Testis (tissue), 2 donors: ENCODE measurements at regions not wholly inside any gene's neighbourhood (a gene's known extent, or its start where the extent isn't known, plus 50 kb on each side); places are given as distances from the start of the nearest gene placed in this dataset.

Source experiments
- DNase-seq: peaks from one replicate; pipeline ENCODE4 v3.0.0-alpha.2; 2019
- H3K27ac ChIP-seq, 2 donors: fragments of 200-600 bp; sonication (generic); one replicate each; pipeline ENCODE4 v1.5.1; 2019
- H3K27me3 ChIP-seq: fragments of 200-600 bp; sonication (generic); one replicate; pipeline ENCODE4 v1.5.1; 2019
- H3K36me3 ChIP-seq: fragments of 200-600 bp; sonication (generic); one replicate; pipeline ENCODE4 v1.5.1; 2017; ENCODE audit warnings: low read depth; ENCODE audit errors: missing control alignments
- H3K4me1 ChIP-seq: fragments of 200-600 bp; sonication (generic); one replicate; pipeline ENCODE4 v1.5.1; 2019
- H3K4me3 ChIP-seq, 2 donors: fragments of 200-600 bp; sonication (generic); one replicate each; pipeline ENCODE4 v1.5.1; 2017 to 2019
- H3K9me3 ChIP-seq: fragments of 200-600 bp; sonication (generic); one replicate; pipeline ENCODE4 v1.5.1; 2017
- CTCF ChIP-seq, 3 experiments: fragments of 450-650 bp in 2 of 3; fragments of 200-600 bp in 1 of 3; sonication (generic) in 1 of 3; IDR thresholded peaks; one replicate each; pipeline ENCODE4 v1.5.1; 2016 to 2019; ENCODE audit warnings: antibody characterized with exemption in 3 of 3, mild to moderate bottlenecking in 2 of 3, moderate library complexity in 1 of 3
- POLR2A ChIP-seq: fragments of 450-650 bp; IDR thresholded peaks from one replicate; pipeline ENCODE4 v1.6.1; 2017; ENCODE audit warnings: antibody characterized with exemption, mild to moderate bottlenecking, moderate library complexity
- WGBS, 2 donors: methylation state at CpG; one replicate each; pipeline ENCODE4 v1.1.5; 2018; 5-methylcytosine and 5-hydroxymethylcytosine counted together
- intact Hi-C: fragments of 100-400 bp; cut with DNase I; formaldehyde crosslinking; loops from one replicate; pipeline ENCODE4 v1.15.1; 2023; ENCODE audit warnings: low total_unique reads

GRCh38 chr7:97390052-97390451 is 272.6 kb downstream of the SDHAF3 start:
- Histone ChIP-seq H3K36me3 (no peaks in the 10 kb centered on the region), H3K27ac (no peak overlapping the region), H3K27me3 (no peaks in the 10 kb centered on the region), H3K4me3 (no peak overlapping the region), H3K4me1 (no peaks in the 10 kb centered on the region), H3K9me3 (no peaks in the 10 kb centered on the region)
- intact Hi-C loops, result no loop called here
- WGBS, 2 donors, result 65 to 88% methylated on average over 6 of the region's 6 CpGs
- no peak for DNase-seq
- TF ChIP-seq POLR2A (no peak), CTCF (IDR thresholded peaks at IDR 0.05) (no peak)

GRCh38 chr7:97390915-97391593 is 273.6 kb downstream of the SDHAF3 start:
- Histone ChIP-seq H3K4me3 (no peak overlapping the region), H3K4me1 (no peaks in the 10 kb centered on the region), H3K27me3 (no peaks in the 10 kb centered on the region), H3K36me3 (no peaks in the 10 kb centered on the region), H3K9me3 (no peaks in the 10 kb centered on the region), H3K27ac (no peak overlapping the region)
- DNase-seq, result no peak
- 74 to 75% methylated on average over 4 of the region's 4 CpGs for WGBS, 2 donors
- TF ChIP-seq POLR2A (no peak), CTCF (IDR thresholded peaks at IDR 0.05) (no peak)
- intact Hi-C loops, result no loop called here

GRCh38 chr7:97401398-97401797 is 283.9 kb downstream of the SDHAF3 start:
- Histone ChIP-seq H3K36me3 (no peaks in the 10 kb centered on the region), H3K27me3 (no peaks in the 10 kb centered on the region), H3K27ac (no peak overlapping the region), H3K4me3 (no peak overlapping the region), H3K9me3 (no peaks in the 10 kb centered on the region), H3K4me1 (peaks cover 5% of the 10 kb centered on the region)
- 53 to 61% methylated on average over 5 of the region's 5 CpGs for WGBS, 2 donors
- TF ChIP-seq CTCF (IDR thresholded peaks at IDR 0.05) (no peak), POLR2A (no peak)
- intact Hi-C loops, result no loop called here
- no peak for DNase-seq

GRCh38 chr7:97405835-97406234 is 288.3 kb downstream of the SDHAF3 start:
- H3K4me3 ChIP-seq, result no peak overlapping the region
- intact Hi-C loops, result no loop called here
- no peaks in the 10 kb centered on the region for H3K27me3 ChIP-seq
- peaks cover 5% of the 10 kb centered on the region for H3K4me1 ChIP-seq
- peak; percentile 32 for DNase-seq
- WGBS, 2 donors, result 15 to 47% methylated on average over 3 of the region's 3 CpGs
- H3K27ac ChIP-seq, result no peak overlapping the region
- no peaks in the 10 kb centered on the region for H3K9me3 ChIP-seq
- H3K36me3 ChIP-seq, result no peaks in the 10 kb centered on the region
- TF ChIP-seq POLR2A (no peak), CTCF (IDR thresholded peaks at IDR 0.05) (no peak)

GRCh38 chr7:97407106-97407505 is 289.6 kb downstream of the SDHAF3 start:
- no peak for DNase-seq
- Histone ChIP-seq H3K4me3 (no peak overlapping the region), H3K36me3 (no peaks in the 10 kb centered on the region), H3K9me3 (no peaks in the 10 kb centered on the region), H3K27ac (no peak overlapping the region), H3K27me3 (no peaks in the 10 kb centered on the region), H3K4me1 (peaks cover 5% of the 10 kb centered on the region)
- no peak for TF ChIP-seq CTCF (IDR thresholded peaks at IDR 0.05)
- TF ChIP-seq POLR2A, result no peak
- intact Hi-C loops, result no loop called here
